Vagina (tissue), 2 donors: ENCODE measurements at regions not wholly inside any gene's neighbourhood (a gene's known extent, or its start where the extent isn't known, plus 50 kb on each side); places are given as distances from the start of the nearest gene placed in this dataset.

Experiments
- DNase-seq, 2 donors: peaks; one replicate each; pipeline ENCODE4 v3.0.0-alpha.2; 2017; ENCODE audit errors: extremely low spot score in 2 of 2
- H3K27ac ChIP-seq: fragments of 200-600 bp; sonication (generic); one replicate; pipeline ENCODE4 v1.5.1; 2019
- H3K27me3 ChIP-seq: fragments of 200-600 bp; sonication (generic); one replicate; pipeline ENCODE4 v1.5.1; 2019
- H3K36me3 ChIP-seq, 2 donors: fragments of 200-600 bp; sonication (generic); one replicate each; pipeline ENCODE4 v1.5.1; 2017 to 2019
- H3K4me1 ChIP-seq: fragments of 200-600 bp; sonication (generic); one replicate; pipeline ENCODE4 v1.5.1; 2019
- H3K4me3 ChIP-seq, 2 donors: fragments of 200-600 bp; sonication (generic); 1 replicate in 1 of 2; 2 replicates in 1 of 2; pipeline ENCODE4 v1.5.1; 2016 to 2019
- H3K9me3 ChIP-seq: fragments of 200-600 bp; sonication (generic); one replicate; pipeline ENCODE4 v1.5.1; 2019
- POLR2A ChIP-seq, 2 donors: fragments of 450-650 bp; IDR thresholded peaks; one replicate each; pipeline ENCODE4 v1.6.1; 2017; ENCODE audit warnings: antibody characterized with exemption in 2 of 2, mild to moderate bottlenecking in 2 of 2, moderate library complexity in 2 of 2
- POLR2AphosphoS5 ChIP-seq, 2 donors: sonication (generic); formaldehyde crosslinking; IDR thresholded peaks; one replicate each; pipeline ENCODE4 v1.9.0; 2017; ENCODE audit warnings: antibody characterized with exemption in 2 of 2, mild to moderate bottlenecking in 2 of 2, low read depth in 1 of 2; ENCODE audit not compliant: insufficient read depth in 1 of 2
- intact Hi-C: fragments of 100-400 bp; cut with DNase I; formaldehyde crosslinking; loops from one replicate; pipeline ENCODE4 v1.15.1; 2023
- TF ChIP-seq, protein P1 (sequence below), 3 experiments: fragments of 450-650 bp in 2 of 3; fragments of 200-600 bp in 1 of 3; sonication (generic) in 1 of 3; IDR thresholded peaks; one replicate each; pipeline ENCODE4 v1.5.1; 2017 to 2019; ENCODE audit warnings: antibody characterized with exemption in 3 of 3, mild to moderate bottlenecking in 2 of 3, moderate library complexity in 2 of 3

GRCh38 chrX:122857734-122858133 lies 326.3 kb upstream of the GRIA3 start:
- DNase-seq = no peak
- H3K27me3 ChIP-seq = no peaks in the 10 kb centered on the region
- H3K36me3 ChIP-seq = no peaks in the 10 kb centered on the region
- TF ChIP-seq POLR2AphosphoS5 (IDR thresholded peaks at IDR 0.05; ENCODE audit: insufficient read depth in 1 of 2, low read depth in 1 of 2) (no peak), POLR2A (IDR thresholded peaks at IDR 0.05) (no peak)
- TF ChIP-seq, protein P1, sequence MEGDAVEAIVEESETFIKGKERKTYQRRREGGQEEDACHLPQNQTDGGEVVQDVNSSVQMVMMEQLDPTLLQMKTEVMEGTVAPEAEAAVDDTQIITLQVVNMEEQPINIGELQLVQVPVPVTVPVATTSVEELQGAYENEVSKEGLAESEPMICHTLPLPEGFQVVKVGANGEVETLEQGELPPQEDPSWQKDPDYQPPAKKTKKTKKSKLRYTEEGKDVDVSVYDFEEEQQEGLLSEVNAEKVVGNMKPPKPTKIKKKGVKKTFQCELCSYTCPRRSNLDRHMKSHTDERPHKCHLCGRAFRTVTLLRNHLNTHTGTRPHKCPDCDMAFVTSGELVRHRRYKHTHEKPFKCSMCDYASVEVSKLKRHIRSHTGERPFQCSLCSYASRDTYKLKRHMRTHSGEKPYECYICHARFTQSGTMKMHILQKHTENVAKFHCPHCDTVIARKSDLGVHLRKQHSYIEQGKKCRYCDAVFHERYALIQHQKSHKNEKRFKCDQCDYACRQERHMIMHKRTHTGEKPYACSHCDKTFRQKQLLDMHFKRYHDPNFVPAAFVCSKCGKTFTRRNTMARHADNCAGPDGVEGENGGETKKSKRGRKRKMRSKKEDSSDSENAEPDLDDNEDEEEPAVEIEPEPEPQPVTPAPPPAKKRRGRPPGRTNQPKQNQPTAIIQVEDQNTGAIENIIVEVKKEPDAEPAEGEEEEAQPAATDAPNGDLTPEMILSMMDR (IDR thresholded peaks at IDR 0.05) = no peak
- H3K27ac ChIP-seq = no peak overlapping the region
- H3K9me3 ChIP-seq = no peaks in the 10 kb centered on the region
- H3K4me3 ChIP-seq = no peak overlapping the region
- H3K4me1 ChIP-seq = no peaks in the 10 kb centered on the region
- intact Hi-C loops = no loop called here

DNA sequence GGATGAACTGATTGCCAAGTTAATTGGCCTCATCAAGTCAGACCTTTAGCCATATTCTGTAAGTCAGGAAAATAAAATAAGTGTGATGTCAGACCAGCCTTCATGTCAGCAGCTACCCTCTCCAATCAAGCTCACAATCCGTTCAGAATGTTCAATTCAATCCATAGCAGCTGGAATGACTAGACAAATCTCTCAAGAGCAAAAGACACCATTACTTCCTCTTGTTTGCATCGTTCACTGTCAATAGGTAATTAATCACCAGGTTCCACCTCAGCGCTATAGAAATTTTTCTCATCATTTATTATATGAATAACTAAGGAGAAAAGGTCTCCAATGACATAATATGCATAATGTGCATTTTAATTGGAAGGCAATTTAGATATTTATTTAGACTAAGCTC lies 321.0 kb upstream of the GRIA3 start:
- no peaks in the 10 kb centered on the region for H3K27me3 ChIP-seq
- intact Hi-C loops = no loop called here
- TF ChIP-seq, protein P1 (IDR thresholded peaks at IDR 0.05) = no peak
- TF ChIP-seq POLR2AphosphoS5 (IDR thresholded peaks at IDR 0.05; ENCODE audit: insufficient read depth in 1 of 2, low read depth in 1 of 2) = no peak
- no peak for TF ChIP-seq POLR2A (IDR thresholded peaks at IDR 0.05)
- H3K4me3 ChIP-seq = no peak overlapping the region
- DNase-seq = no peak
- no peak overlapping the region for H3K27ac ChIP-seq
- no peaks in the 10 kb centered on the region for H3K4me1 ChIP-seq
- H3K36me3 ChIP-seq = no peaks in the 10 kb centered on the region
- no peaks in the 10 kb centered on the region for H3K9me3 ChIP-seq

DNA sequence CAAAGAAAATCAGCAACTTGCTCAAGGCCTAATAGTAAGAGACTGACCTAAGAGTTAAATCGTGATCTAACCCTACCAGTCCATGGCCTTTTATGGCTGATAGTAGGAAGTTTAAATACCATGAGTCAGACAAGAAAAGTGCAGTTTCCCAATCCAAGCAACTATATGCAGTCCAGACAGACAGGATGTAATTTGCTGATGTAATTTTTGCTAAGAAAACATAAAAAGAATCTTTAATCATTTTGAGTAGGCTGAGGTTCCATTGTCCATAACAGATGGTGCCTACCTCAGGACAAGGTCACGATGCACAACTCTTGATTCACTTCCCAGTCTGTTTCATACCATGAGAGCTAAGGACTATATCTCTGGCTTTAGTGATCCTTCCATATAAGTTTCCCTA lies 317.5 kb upstream of the GRIA3 start:
- intact Hi-C loops = no loop called here
- no peak overlapping the region for H3K4me3 ChIP-seq
- H3K9me3 ChIP-seq = no peaks in the 10 kb centered on the region
- no peaks in the 10 kb centered on the region for H3K27me3 ChIP-seq
- H3K4me1 ChIP-seq = no peaks in the 10 kb centered on the region
- H3K27ac ChIP-seq = no peak overlapping the region
- no peaks in the 10 kb centered on the region for H3K36me3 ChIP-seq
- no peak for DNase-seq
- no peak for TF ChIP-seq POLR2AphosphoS5 (IDR thresholded peaks at IDR 0.05; ENCODE audit: insufficient read depth in 1 of 2, low read depth in 1 of 2)
- TF ChIP-seq POLR2A (IDR thresholded peaks at IDR 0.05) = no peak
- TF ChIP-seq, protein P1 (IDR thresholded peaks at IDR 0.05) = no peak

DNA sequence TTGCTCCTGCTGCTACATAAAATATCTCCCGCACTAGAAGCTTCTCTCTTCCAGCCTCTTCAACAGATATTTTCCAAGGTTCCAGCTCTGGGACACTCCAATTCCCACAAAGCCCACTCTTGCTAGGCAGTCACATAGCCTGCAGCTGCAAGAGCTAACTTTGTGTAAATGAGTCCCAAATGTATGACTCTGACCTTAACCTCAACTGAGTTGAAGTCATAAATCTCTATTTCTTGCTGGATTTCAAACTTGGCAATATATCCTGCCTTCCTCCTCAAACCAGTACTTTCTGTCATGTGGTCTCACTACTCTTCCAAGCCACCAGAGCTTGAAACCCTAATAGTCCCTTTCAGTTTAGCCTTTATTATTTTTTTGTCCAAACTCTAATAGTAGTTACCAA lies 315.4 kb upstream of the GRIA3 start:
- intact Hi-C loops = no loop called here
- DNase-seq = no peak
- TF ChIP-seq, protein P1 (IDR thresholded peaks at IDR 0.05) = no peak
- TF ChIP-seq POLR2A (IDR thresholded peaks at IDR 0.05) (no peak), POLR2AphosphoS5 (IDR thresholded peaks at IDR 0.05; ENCODE audit: insufficient read depth in 1 of 2, low read depth in 1 of 2) (no peak)
- H3K4me3 ChIP-seq = no peak overlapping the region
- H3K27ac ChIP-seq = no peak overlapping the region
- H3K36me3 ChIP-seq = no peaks in the 10 kb centered on the region
- H3K9me3 ChIP-seq = no peaks in the 10 kb centered on the region
- H3K27me3 ChIP-seq = no peaks in the 10 kb centered on the region
- H3K4me1 ChIP-seq = no peaks in the 10 kb centered on the region

DNA sequence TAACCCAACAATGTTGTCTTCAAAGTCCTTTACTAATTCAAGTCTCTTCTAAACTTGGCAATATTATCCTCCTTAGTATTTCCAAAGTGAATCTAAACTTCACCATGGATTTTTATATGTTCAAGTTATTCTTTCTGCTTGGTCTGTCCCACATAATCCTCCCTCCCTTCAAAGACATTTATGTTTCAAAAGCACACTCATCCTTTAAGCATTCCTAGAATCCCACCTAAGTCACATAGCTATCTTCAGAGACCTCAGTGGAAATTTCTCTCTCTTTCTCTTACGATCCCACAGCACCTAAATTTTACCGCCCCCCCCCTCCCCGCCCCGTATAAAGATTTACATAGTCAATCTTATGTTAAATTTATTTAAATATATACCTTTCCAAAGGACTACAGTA lies 314.9 kb upstream of the GRIA3 start:
- TF ChIP-seq, protein P1 (IDR thresholded peaks at IDR 0.05) = no peak
- TF ChIP-seq POLR2A (IDR thresholded peaks at IDR 0.05) (no peak), POLR2AphosphoS5 (IDR thresholded peaks at IDR 0.05; ENCODE audit: insufficient read depth in 1 of 2, low read depth in 1 of 2) (no peak)
- DNase-seq = no peak

More for the DNA sequence above, 314.9 kb upstream of the GRIA3 start:
- intact Hi-C loops = no loop called here
- Histone ChIP-seq H3K4me1 (no peaks in the 10 kb centered on the region), H3K27ac (no peak overlapping the region), H3K9me3 (no peaks in the 10 kb centered on the region), H3K36me3 (no peaks in the 10 kb centered on the region), H3K4me3 (no peak overlapping the region), H3K27me3 (no peaks in the 10 kb centered on the region)
